ENCODE measurements at regions not wholly inside any gene's neighbourhood (a gene's known extent, or its start where the extent isn't known, plus 50 kb on each side); places are given as distances from the start of the nearest gene placed in this dataset.

DNA sequence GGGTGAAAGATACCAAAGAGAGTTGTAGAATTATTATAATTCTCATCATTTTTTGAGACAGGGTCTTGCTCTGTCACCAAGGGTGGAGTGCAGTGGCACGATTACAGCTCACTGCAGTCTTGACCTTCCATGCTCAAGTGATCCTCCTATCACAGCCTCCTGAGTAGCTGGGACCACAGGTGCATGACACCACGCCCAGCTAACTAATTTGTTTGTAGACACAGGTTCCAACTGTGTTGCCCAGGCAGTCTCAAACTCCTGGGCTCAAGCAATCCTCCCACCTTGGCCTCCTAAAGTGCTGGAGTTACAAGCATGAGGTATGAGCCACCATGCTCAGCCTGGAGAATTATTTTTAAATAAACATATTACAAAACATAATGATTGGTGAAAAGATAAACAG is 92.8 kb upstream of the MSH6 start:
- no peak for TF ChIP-seq POLR2AphosphoS5 (IDR thresholded peaks at IDR 0.05; ENCODE audit: low read depth, low read length)
- TF ChIP-seq POLR2A (IDR thresholded peaks at IDR 0.05; ENCODE audit: low read depth, low read length), result no peak

Measured in GM12891 (cell line).